Prostate gland (tissue), 2 donors: ENCODE measurements at regions not wholly inside any gene's neighbourhood (a gene's known extent, or its start where the extent isn't known, plus 50 kb on each side); places are given as distances from the start of the nearest gene placed in this dataset.

Experiments used
- POLR2AphosphoS5 ChIP-seq: sonication (generic); formaldehyde crosslinking; IDR thresholded peaks from one replicate; pipeline ENCODE4 v1.6.1; 2017; ENCODE audit warnings: antibody characterized with exemption
- TF ChIP-seq, protein P1 (sequence below), 4 experiments: fragments of 200-600 bp in 2 of 4; fragments of 450-650 bp in 2 of 4; sonication (generic) in 2 of 4; IDR thresholded peaks; 1 replicate in 3 of 4; 2 replicates in 1 of 4; pipeline ENCODE4 v1.5.1; 2016 to 2019; ENCODE audit warnings: antibody characterized with exemption in 4 of 4, mild to moderate bottlenecking in 2 of 4, moderate library complexity in 2 of 4

DNA sequence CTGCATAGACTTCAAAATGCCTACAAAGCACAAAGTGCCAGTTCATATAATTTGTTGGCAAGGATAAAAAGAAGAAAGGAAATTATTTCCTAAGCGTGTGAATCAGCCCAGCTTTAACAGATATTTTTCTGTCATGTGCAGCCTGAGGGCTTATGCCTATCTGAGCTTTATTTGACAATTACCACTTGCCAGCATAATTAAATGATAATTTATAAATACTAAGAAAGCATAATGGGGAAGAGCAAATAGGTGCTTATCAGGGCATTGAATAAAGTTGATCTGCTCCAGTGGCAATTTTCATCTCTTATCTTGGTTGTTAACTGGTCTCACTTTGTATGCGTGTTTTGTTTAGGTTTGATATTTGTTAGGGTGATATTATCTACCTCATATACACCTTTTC is 313.4 kb upstream of the DNAJC19 start:
- TF ChIP-seq, protein P1, sequence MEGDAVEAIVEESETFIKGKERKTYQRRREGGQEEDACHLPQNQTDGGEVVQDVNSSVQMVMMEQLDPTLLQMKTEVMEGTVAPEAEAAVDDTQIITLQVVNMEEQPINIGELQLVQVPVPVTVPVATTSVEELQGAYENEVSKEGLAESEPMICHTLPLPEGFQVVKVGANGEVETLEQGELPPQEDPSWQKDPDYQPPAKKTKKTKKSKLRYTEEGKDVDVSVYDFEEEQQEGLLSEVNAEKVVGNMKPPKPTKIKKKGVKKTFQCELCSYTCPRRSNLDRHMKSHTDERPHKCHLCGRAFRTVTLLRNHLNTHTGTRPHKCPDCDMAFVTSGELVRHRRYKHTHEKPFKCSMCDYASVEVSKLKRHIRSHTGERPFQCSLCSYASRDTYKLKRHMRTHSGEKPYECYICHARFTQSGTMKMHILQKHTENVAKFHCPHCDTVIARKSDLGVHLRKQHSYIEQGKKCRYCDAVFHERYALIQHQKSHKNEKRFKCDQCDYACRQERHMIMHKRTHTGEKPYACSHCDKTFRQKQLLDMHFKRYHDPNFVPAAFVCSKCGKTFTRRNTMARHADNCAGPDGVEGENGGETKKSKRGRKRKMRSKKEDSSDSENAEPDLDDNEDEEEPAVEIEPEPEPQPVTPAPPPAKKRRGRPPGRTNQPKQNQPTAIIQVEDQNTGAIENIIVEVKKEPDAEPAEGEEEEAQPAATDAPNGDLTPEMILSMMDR (IDR thresholded peaks at IDR 0.05), result no peak
- TF ChIP-seq POLR2AphosphoS5, result no peak
